Panc1 (cell line): ENCODE measurements at regions not wholly inside any gene's neighbourhood (a gene's known extent, or its start where the extent isn't known, plus 50 kb on each side); places are given as distances from the start of the nearest gene placed in this dataset.

ENCODE experiments used
- CTCF ChIP-seq: fragments of 450-650 bp; IDR thresholded peaks from 2 replicates; pipeline ENCODE4 v1.5.1; 2017; ENCODE audit warnings: mild to moderate bottlenecking
- SIN3A ChIP-seq: IDR thresholded peaks from 2 replicates; pipeline ENCODE4 v1.6.1; 2012; ENCODE audit warnings: low read depth, mild to moderate bottlenecking, low read length, moderate library complexity, borderline replicate concordance; ENCODE audit not compliant: insufficient read depth

GRCh38 chr10:2898509-2898860 is 168.9 kb upstream of the PFKP start:
- TF ChIP-seq SIN3A (no peak), CTCF (no peak)
